ENCODE measurements at regions not wholly inside any gene's neighbourhood (a gene's known extent, or its start where the extent isn't known, plus 50 kb on each side); places are given as distances from the start of the nearest gene placed in this dataset.
A peak's percentile ranks its signal among the peaks of the same experiment; 100 is the strongest.

- H3K9me3 ChIP-seq (ENCODE audit: low read length): no peaks in the 10 kb centered on the region; the same call in 1 of the 2 replicates
- ChIA-PET CTCF (ENCODE audit: unreplicated experiment) (no interaction called here), POLR2A (interaction anchor here (0.6 to 1.2 kb wide), 6 partner anchors 9 to 111 kb away, joined by 3 to 4 read pairs (median 3); no protein-coding TSS in a partner anchor)
- H3K4me2 ChIP-seq (ENCODE audit: low read length): no peak overlapping the region
- H3K9me2 ChIP-seq (ENCODE audit: insufficient read depth, low read length): no peaks in the 10 kb centered on the region
- TF ChIP-seq EZH2phosphoT487 (IDR thresholded peaks at IDR 0.05; ENCODE audit: borderline replicate concordance, low read depth, low read length) (no peak), CTCF (conservative IDR thresholded peaks at IDR 0.05; ENCODE audit: low read length) (no peak)
- H3K79me2 ChIP-seq (ENCODE audit: insufficient read depth, low read depth, low read length): no peaks in the 10 kb centered on the region
- H4K20me1 ChIP-seq (ENCODE audit: insufficient read depth, low read length): no peaks in the 10 kb centered on the region
- intact Hi-C loops (cut with micrococcal nuclease; ENCODE audit: unreplicated experiment): no loop called here
- no peaks in the 10 kb centered on the region for H3K36me3 ChIP-seq (ENCODE audit: insufficient read depth, low read length)
- no peak overlapping the region for H2AFZ ChIP-seq (ENCODE audit: low read length)
- no peak for DNase-seq (ENCODE audit: low spot score)
- H3K4me1 ChIP-seq (ENCODE audit: insufficient read depth, low read length, poor library complexity, severe bottlenecking): no peaks in the 10 kb centered on the region
- H3K4me3 ChIP-seq (ENCODE audit: low read depth, low read length, poor library complexity, severe bottlenecking): no peak overlapping the region
- BruUV-seq (replicated peaks): no TSS peak
- H3K27ac ChIP-seq (ENCODE audit: low read depth, low read length, poor library complexity, severe bottlenecking): no peak overlapping the region
These were observed 89.2 kb downstream of the DMRTA1 start for GRCh38 chr9:22535780-22536179.

- ChIA-PET CTCF (ENCODE audit: unreplicated experiment) (no interaction called here), POLR2A (interaction anchor here (0.7 to 0.8 kb wide), 2 partner anchors 25 to 530 kb away, joined by 3 read pairs; no protein-coding TSS in a partner anchor)
- intact Hi-C loops (cut with micrococcal nuclease; ENCODE audit: unreplicated experiment): no loop called here
- H3K9me2 ChIP-seq (ENCODE audit: insufficient read depth, low read length): no peaks in the 10 kb centered on the region
- no TSS peak for BruUV-seq (replicated peaks)
- H3K4me1 ChIP-seq (ENCODE audit: insufficient read depth, low read length, poor library complexity, severe bottlenecking): no peaks in the 10 kb centered on the region
- peak overlapping the region; percentile 15; the same call in 1 of the 2 replicates for H2AFZ ChIP-seq (ENCODE audit: low read length)
- H3K27ac ChIP-seq (ENCODE audit: low read depth, low read length, poor library complexity, severe bottlenecking): no peak overlapping the region
- no peak overlapping the region for H3K4me3 ChIP-seq (ENCODE audit: low read depth, low read length, poor library complexity, severe bottlenecking)
- no peaks in the 10 kb centered on the region for H3K36me3 ChIP-seq (ENCODE audit: insufficient read depth, low read length)
- H3K4me2 ChIP-seq (ENCODE audit: low read length): no peak overlapping the region
- no peak for DNase-seq (ENCODE audit: low spot score)
- TF ChIP-seq EZH2phosphoT487 (IDR thresholded peaks at IDR 0.05; ENCODE audit: borderline replicate concordance, low read depth, low read length) (no peak), CTCF (conservative IDR thresholded peaks at IDR 0.05; ENCODE audit: low read length) (no peak)
- no peaks in the 10 kb centered on the region for H3K79me2 ChIP-seq (ENCODE audit: insufficient read depth, low read depth, low read length)
- no peaks in the 10 kb centered on the region for H4K20me1 ChIP-seq (ENCODE audit: insufficient read depth, low read length)
- no peaks in the 10 kb centered on the region; the same call in 1 of the 2 replicates for H3K9me3 ChIP-seq (ENCODE audit: low read length)
These were observed 91.1 kb downstream of the DMRTA1 start for GRCh38 chr9:22537721-22538120.

GRCh38 chr9:22548625-22549024 is 102.0 kb downstream of the DMRTA1 start:
- H3K4me1 ChIP-seq (ENCODE audit: insufficient read depth, low read length, poor library complexity, severe bottlenecking): peaks cover 5% of the 10 kb centered on the region
- ChIA-PET POLR2A (interaction anchor here (0.6 to 0.7 kb wide), 2 partner anchors 61 to 171 kb away, joined by 3 read pairs; no protein-coding TSS in a partner anchor), CTCF (ENCODE audit: unreplicated experiment) (no interaction called here)
- H3K9me2 ChIP-seq (ENCODE audit: insufficient read depth, low read length): no peaks in the 10 kb centered on the region
- no TSS peak for BruUV-seq (replicated peaks)
- intact Hi-C loops (cut with micrococcal nuclease; ENCODE audit: unreplicated experiment): no loop called here
- H4K20me1 ChIP-seq (ENCODE audit: insufficient read depth, low read length): no peaks in the 10 kb centered on the region
- TF ChIP-seq EZH2phosphoT487 (IDR thresholded peaks at IDR 0.05; ENCODE audit: borderline replicate concordance, low read depth, low read length) (no peak), CTCF (conservative IDR thresholded peaks at IDR 0.05; ENCODE audit: low read length) (no peak)
- no peak overlapping the region for H3K4me2 ChIP-seq (ENCODE audit: low read length)
- H3K4me3 ChIP-seq (ENCODE audit: low read depth, low read length, poor library complexity, severe bottlenecking): no peak overlapping the region
- no peak for DNase-seq (ENCODE audit: low spot score)
- no peaks in the 10 kb centered on the region for H3K36me3 ChIP-seq (ENCODE audit: insufficient read depth, low read length)
- H3K27ac ChIP-seq (ENCODE audit: low read depth, low read length, poor library complexity, severe bottlenecking): no peak overlapping the region
- H2AFZ ChIP-seq (ENCODE audit: low read length): no peak overlapping the region
- 0 out of 2 replicates have a peak, but pooled peaks cover 3% of the 10 kb centered on the region for H3K9me3 ChIP-seq (ENCODE audit: low read length)
- no peaks in the 10 kb centered on the region for H3K79me2 ChIP-seq (ENCODE audit: insufficient read depth, low read depth, low read length)

Data from OCI-LY7 (cell line).